ENCODE measurements at regions not wholly inside any gene's neighbourhood (a gene's known extent, or its start where the extent isn't known, plus 50 kb on each side); places are given as distances from the start of the nearest gene placed in this dataset.

DNA sequence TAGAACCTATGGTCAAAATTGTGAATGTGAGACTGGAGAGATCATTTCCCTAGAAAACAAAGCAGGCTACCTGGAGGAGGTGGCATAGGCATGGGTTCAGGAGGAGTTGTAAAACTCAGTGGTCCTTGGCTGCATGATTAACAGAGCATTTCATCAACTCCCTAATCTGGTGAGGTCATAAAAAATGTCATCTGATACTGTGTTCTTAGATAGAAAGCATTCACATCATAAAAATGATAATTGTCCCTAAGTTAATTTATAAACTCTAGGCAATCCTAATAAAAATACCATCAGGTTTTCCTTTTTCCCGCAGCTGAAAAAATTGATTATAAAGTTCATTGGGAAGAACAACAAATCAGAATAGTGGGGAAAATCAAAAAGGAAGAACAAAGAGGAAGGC lies 60.6 kb upstream of the GALNT10 start:
- no peak for TF ChIP-seq POLR2A (IDR thresholded peaks at IDR 0.05)
- TF ChIP-seq CTCF (IDR thresholded peaks at IDR 0.05) = no peak
